ENCODE measurements at regions not wholly inside any gene's neighbourhood (a gene's known extent, or its start where the extent isn't known, plus 50 kb on each side); places are given as distances from the start of the nearest gene placed in this dataset.

DNA sequence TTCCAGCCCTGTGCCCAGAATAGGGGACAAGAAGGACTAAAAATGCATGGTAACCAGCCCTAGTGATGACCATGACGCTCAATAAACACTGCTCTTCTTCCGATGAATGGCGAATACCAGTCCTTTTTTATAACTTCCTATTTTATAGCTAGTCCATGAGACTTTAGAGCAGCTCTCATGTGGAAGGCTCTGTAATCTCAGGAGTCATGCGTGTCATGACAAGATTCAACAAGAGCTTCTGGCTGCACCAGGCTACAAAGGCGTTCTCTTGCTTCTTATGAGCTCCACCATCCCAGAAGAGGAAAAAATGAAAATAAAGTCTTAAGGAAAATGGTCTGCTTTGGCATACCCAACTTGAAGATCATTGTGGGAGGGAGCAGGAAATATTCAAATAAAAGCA is 141.0 kb downstream of the TMCO5A start:
- peaks cover 59% of the 10 kb centered on the region for H3K4me1 Mint-ChIP-seq
- no peak for DNase-seq (ENCODE audit: low spot score in 2 of 2, unreplicated experiment in 2 of 2)

GRCh38 chr15:38076786-38077185 is 142.3 kb downstream of the TMCO5A start:
- no peaks in the 10 kb centered on the region for H3K27me3 Mint-ChIP-seq (ENCODE audit: low read depth)
- no peaks in the 10 kb centered on the region for H3K9me3 Mint-ChIP-seq
- H3K4me3 Mint-ChIP-seq, result no peak overlapping the region
- DNase-seq (ENCODE audit: low spot score in 2 of 2, unreplicated experiment in 2 of 2), result no peak
- no peak overlapping the region for H3K27ac Mint-ChIP-seq
- no peaks in the 10 kb centered on the region for H3K36me3 Mint-ChIP-seq
- H3K4me1 Mint-ChIP-seq, result peaks cover 56% of the 10 kb centered on the region
- no peak for TF ChIP-seq CTCF (IDR thresholded peaks at IDR 0.05; ENCODE audit: unreplicated experiment)

More for the DNA sequence above, 141.0 kb downstream of the TMCO5A start:
- Mint-ChIP-seq H3K27me3 (ENCODE audit: low read depth) (no peaks in the 10 kb centered on the region), H3K36me3 (no peaks in the 10 kb centered on the region), H3K4me3 (no peak overlapping the region), H3K27ac (peak overlapping the region; percentile 40), H3K9me3 (no peaks in the 10 kb centered on the region)
- TF ChIP-seq CTCF (IDR thresholded peaks at IDR 0.05; ENCODE audit: unreplicated experiment), result no peak

DNA sequence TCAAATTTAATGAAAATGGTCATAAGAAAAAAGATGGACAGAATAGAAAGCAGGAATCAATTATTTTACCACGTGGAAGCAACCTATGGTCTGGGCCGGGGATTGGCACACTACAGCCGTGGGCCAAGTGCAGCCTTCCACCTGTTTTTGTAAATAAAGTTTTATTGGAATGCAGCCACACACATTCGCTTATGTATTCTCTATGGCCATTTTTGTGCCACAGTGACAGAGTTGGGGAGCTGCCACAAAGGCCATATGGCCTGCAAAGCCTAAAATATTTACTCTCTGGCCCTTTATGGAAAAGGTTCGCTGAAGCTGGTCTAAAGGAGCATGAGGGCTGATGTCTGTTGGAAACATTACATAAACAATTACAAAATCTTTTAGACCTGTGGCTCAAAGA is 144.8 kb downstream of the TMCO5A start:
- Mint-ChIP-seq H3K27ac (no peak overlapping the region), H3K9me3 (no peaks in the 10 kb centered on the region)

DNA sequence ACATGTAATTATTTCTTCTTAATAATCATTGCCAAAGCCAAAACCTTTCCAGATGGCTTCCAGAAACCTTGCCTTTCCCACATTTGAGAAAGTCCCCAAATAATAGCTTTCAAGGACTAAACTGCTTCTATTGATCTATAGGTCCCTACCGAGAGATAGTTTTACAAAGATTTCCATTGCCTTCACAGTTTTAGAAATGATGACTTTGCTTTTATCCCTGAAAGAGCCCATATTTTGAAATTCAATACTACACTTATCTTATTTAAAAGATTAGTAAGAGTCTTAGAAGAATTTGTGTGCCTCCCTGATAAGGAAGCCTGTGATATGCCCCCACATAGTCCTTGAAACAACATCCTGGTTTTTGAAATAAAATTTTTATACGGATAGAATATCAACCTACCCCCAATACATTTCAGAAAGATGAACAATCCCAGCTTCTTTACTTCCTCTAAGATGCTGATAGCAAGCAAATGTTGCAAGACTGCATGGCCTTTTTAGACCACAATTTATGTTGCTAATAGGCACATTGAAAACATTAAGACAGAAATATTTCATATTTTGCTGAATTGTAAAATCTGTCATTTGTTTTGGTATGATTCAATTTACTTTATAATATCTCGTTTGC is 146.3 kb downstream of the TMCO5A start:
- Mint-ChIP-seq H3K4me3 (no peak overlapping the region), H3K36me3 (no peaks in the 10 kb centered on the region), H3K27ac (peak overlapping the region; percentile 30), H3K27me3 (ENCODE audit: low read depth) (no peaks in the 10 kb centered on the region), H3K9me3 (no peaks in the 10 kb centered on the region), H3K4me1 (peaks cover 27% of the 10 kb centered on the region)
- TF ChIP-seq CTCF (IDR thresholded peaks at IDR 0.05; ENCODE audit: unreplicated experiment), result no peak
- no peak for DNase-seq (ENCODE audit: low spot score in 2 of 2, unreplicated experiment in 2 of 2)

More for the DNA sequence above, 144.8 kb downstream of the TMCO5A start:
- no peak for DNase-seq (ENCODE audit: low spot score in 2 of 2, unreplicated experiment in 2 of 2)
- peaks cover 33% of the 10 kb centered on the region for H3K4me1 Mint-ChIP-seq
- TF ChIP-seq CTCF (IDR thresholded peaks at IDR 0.05; ENCODE audit: unreplicated experiment), result no peak
- no peaks in the 10 kb centered on the region for H3K27me3 Mint-ChIP-seq (ENCODE audit: low read depth)
- H3K4me3 Mint-ChIP-seq, result no peak overlapping the region
- H3K36me3 Mint-ChIP-seq, result no peaks in the 10 kb centered on the region

DNA sequence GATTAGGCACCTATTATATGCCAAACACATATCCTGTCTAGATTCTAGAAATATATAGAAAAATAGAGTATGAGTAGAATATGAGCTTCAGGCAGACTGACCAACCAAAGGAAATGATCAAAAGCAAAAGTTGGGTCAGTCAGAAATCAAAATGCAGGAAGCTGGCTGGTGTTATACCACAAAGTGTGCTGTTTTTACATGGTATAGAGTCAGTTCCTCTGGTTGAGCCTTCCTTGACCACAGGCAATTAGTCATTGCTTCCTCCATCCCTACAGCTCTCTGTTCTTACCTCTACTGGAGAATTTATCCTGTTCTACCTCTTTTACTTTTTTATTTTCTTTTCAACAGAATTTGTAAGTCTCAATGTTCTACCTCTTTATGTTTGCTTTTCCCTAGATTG is 149.8 kb downstream of the TMCO5A start:
- H3K4me1 Mint-ChIP-seq, result peaks cover 24% of the 10 kb centered on the region
- no peaks in the 10 kb centered on the region for H3K36me3 Mint-ChIP-seq
- no peak overlapping the region for H3K4me3 Mint-ChIP-seq
- H3K27me3 Mint-ChIP-seq (ENCODE audit: low read depth), result no peaks in the 10 kb centered on the region
- H3K9me3 Mint-ChIP-seq, result no peaks in the 10 kb centered on the region
- TF ChIP-seq CTCF (IDR thresholded peaks at IDR 0.05; ENCODE audit: unreplicated experiment), result no peak
- no peak for DNase-seq (ENCODE audit: low spot score in 2 of 2, unreplicated experiment in 2 of 2)
- H3K27ac Mint-ChIP-seq, result no peak overlapping the region

GRCh38 chr15:38085114-38085513 is 150.7 kb downstream of the TMCO5A start:
- peaks cover 19% of the 10 kb centered on the region for H3K4me1 Mint-ChIP-seq
- no peak for DNase-seq (ENCODE audit: low spot score in 2 of 2, unreplicated experiment in 2 of 2)
- H3K9me3 Mint-ChIP-seq, result no peaks in the 10 kb centered on the region
- no peaks in the 10 kb centered on the region for H3K36me3 Mint-ChIP-seq
- no peak overlapping the region for H3K27ac Mint-ChIP-seq
- H3K27me3 Mint-ChIP-seq (ENCODE audit: low read depth), result no peaks in the 10 kb centered on the region
- TF ChIP-seq CTCF (IDR thresholded peaks at IDR 0.05; ENCODE audit: unreplicated experiment), result no peak
- no peak overlapping the region for H3K4me3 Mint-ChIP-seq

Measured in mesothelial cell of epicardium (in vitro differentiated cells).